ENCODE measurements at regions not wholly inside any gene's neighbourhood (a gene's known extent, or its start where the extent isn't known, plus 50 kb on each side); places are given as distances from the start of the nearest gene placed in this dataset.

DNA sequence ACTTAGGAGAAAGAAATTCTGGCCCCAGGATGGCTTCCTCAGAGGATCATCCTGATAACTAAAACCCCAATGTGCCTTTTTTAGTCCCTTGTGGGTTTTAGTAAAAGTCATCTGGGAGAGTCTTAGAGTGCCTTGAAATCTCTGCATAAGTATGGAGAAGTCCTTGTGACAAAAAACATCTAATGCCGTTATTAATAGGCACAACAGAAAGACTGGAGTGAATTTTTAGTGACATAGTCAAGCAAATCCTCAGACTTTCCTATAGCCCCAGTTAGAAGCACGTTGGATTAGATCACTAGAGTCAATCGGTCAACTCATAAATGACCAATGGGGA lies 108.2 kb upstream of the MPDZ start:
- no peak for DNase-seq (ENCODE audit: low read depth)

DNA sequence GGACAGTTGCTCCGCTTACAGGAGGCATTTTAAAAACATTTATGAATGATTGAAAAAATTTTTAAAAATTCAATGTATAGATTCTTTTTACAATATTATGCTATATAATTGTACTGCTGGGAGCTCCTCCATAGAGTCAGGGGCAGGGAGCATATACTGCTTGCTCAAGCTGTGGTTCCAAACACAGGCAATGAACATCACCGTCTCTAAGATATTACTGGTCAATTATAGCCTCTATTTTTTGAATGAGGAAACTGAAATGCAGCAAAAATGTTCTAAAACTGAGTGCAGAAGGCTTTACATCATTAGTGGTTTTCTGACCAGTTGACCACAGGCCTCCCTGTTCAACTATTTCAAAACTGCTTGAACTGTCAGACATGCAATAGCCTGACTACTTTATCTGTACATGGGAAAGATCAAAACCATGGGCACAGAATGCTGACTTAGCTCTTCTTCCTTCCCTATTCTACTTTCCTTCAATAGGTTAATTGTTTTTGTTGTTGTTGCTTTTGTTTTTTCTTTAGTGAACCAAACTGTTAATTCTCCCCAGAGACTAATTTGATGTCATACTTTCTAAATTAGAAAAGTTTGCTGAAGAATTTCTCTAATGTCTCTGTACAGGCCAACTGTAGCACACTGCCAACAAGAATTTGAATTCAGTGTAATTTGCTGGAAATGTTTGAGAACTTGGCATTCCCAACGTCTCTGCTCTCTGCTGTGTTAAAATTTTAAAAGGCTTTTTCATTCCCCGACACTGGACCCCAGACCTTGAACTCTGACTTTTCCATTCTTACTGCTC lies 107.6 kb upstream of the MPDZ start:
- peak; percentile 70 for DNase-seq (ENCODE audit: low read depth)

DNA sequence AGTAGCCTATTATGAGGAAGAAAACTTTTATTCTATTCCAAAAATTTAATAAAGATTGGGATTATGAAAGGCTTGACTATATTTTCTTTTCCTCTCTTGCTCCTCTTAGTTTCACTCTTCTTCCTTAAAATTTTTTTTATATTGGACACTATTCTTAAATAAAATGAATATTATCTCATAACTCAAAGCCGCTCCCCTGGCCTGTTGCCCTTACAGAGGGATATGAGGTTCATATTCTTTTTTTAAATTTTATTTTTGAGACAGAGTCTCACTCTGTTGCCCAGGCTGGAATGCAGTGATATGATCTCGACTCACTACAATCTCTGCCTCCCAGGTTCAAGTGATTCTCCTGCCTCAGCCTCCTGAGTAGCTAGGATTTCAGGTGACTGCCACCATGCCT lies 106.8 kb upstream of the MPDZ start:
- DNase-seq (ENCODE audit: low read depth), result no peak

DNA sequence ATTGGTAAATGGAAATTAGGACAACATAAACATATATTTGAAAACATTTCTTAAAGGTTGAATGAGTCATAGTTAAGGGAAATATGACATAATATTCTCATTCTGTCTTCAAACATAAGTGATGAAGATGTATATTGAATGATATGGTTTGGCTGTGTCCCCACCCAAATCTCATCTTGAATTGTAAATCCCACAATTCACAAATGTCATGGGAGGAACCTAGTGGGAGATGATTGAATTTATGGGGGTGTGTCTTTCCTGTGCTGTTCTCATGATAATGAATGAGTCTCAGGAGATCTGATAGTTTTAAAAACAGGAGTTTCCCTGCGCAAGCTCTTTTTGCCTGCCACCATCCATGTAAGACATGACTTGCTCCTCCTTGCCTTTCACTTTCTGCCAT lies 104.4 kb upstream of the MPDZ start:
- no peak for DNase-seq (ENCODE audit: low read depth)

DNA sequence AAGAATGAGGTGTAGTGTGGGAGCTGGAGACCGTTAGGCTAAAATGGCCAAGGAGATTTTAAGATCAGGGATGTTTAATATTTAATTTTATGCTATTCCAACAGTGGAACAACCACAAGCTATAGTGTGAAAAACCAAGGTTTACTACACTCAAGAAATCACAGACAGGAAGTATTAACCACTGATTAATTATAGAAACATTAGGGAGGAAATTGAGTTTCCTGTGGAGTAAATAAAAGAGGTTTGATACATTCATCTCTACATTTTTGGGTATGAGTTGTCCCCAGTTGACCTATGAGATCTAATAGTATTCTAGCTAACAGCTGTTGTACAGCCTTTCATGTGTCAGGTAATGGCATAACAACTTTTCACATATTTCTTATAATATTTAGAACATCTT lies 103.7 kb upstream of the MPDZ start:
- no peak for DNase-seq (ENCODE audit: low read depth)

DNA sequence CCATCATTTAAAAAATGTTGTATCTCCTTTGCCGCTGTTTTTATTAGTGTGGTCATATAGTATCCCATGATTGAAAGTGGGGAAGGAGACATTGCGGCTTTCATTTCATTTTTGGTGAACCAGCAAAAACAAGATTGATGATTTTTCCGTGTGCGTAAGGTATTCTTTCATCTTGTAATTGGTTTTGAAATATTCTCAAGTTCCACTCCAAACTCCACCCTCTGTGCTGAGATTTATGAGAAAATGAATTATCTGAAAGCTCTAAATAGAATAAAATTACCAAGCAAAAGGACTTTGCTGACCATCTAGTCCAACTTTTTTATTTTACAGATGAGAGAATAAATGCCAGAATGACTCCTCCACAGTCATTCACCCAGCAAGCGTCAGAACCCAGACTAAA lies 103.1 kb upstream of the MPDZ start:
- no peak for DNase-seq (ENCODE audit: low read depth)

DNA sequence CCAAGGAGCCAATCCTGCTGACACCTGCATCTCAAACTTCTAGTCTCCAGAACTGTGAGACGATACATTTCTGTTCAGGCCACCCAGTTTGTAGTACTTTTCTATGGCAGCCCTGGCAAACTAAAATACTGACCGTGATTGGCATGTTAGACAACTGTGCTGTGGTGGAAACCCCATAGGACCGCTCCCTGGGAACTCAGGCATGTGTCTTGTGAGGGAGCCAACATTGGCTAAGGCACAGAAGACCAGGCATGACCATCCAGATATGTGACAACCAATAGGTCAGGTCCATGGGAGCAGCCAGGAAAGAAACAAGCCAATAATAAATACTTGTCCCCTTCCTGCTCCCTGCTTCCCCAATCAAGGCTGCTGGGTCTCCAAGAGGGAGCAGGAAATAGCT lies 101.4 kb upstream of the MPDZ start:
- DNase-seq (ENCODE audit: low read depth), result no peak

DNA sequence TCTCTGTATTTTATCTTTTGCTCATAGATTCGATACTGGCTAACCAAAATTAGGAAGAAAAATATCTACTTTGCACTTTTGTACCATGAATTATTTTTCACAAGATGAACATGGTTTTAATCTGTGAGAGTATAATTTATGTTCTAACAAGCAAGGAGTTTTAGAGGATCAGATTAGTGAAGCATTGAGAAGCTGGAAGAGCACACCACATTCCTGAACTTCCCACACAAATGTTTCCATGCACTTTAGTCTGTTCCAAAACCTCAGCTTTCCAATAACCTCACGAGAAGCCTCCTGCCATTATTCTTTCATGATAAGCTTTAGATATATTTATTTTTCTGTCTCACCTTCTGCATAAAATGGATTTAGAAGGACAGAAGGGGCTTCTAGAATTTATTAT lies 98.7 kb upstream of the MPDZ start:
- no peak for DNase-seq (ENCODE audit: low read depth)

DNA sequence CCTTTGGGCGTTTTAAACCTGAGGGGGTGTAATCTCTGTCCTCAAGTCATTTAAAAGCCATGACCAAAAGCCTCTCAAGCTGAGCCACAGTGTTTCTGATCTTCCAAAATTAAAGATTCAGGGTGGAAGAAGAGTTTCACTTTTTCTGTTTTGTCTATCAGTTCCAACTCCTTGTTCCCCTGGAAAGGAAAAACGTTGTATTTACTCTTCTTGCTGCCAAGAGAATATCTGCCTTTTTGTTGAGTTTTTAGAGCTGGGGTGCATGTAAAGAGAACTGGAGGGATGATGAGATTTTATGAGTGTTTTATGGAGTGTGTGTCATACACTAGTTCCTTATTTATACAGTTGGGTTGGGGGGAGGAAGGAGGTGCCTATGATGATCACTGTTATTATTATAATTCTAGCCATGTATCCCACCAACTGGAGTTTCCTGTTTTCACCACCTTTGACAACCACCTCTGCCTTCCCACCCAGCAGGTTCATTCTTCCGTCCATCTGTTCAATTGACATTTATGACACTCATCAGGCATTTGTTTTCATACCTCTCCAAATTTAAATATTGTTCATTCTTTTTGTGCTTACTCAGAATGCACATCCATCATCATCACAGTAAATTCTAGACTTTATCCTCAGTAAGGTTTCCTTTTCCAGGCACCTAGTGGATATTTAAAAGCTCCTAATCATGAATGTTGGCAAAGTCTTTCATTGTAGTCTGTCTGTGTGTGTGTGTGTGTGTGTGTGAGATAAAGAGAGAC lies 97.9 kb upstream of the MPDZ start:
- DNase-seq (ENCODE audit: low read depth), result no peak

DNA sequence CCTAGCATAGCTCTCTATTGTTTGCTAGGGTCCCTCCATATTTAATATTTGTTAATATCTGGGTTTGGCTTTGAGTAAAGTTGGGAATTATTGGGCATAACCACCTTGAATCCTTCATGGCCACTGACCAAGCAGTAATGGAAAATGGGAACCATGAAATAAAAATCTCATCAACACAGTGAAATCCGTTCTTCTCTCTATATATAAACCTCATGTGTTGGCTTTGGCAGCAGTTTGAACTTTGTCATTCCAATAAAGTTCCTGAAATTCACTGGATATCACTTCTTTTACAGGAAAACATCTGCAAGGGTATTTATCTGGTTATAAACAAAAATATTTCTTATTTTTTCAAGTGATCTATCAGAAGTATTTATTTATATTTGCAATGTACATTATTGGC lies 93.0 kb upstream of the MPDZ start:
- no peak for DNase-seq (ENCODE audit: low read depth)

DNA sequence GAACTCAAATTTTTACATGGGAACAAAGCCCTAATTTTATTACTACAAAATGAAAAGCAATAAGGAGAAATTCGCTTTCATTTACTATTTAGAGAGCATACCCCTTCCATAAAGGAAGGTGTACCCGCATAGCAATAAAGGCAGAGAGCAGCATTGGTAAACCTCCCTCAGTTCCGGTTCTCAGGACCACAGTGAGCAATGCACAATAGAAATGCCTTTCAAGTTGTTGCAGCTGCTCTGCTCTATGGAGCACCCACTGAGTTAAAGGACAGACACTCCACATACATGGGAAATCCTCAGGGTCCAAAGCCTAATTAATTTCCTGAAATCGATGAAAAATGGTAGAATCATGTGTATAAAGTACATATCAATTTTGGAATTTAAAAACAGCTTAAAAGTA lies 89.9 kb upstream of the MPDZ start:
- no peak for DNase-seq (ENCODE audit: low read depth)

DNA sequence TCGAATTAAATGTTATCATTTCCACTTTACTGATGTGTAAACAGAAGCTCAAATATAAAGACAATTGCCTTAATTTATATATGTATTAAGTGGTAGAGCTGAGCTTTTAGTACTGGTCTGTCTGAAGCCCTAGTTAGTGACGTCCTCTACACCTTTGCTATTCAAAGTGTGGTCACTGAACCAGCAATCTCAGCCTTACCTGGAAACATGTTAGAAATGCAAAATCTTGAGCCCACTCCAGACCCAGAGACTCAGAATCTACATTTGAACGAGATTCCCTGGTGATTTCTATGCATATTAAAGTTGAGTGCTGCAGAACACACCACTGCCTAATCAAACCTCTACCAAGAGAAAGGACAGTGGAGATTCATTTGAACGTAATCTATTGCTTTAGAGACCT lies 88.3 kb upstream of the MPDZ start:
- DNase-seq (ENCODE audit: low read depth), result no peak

DNA sequence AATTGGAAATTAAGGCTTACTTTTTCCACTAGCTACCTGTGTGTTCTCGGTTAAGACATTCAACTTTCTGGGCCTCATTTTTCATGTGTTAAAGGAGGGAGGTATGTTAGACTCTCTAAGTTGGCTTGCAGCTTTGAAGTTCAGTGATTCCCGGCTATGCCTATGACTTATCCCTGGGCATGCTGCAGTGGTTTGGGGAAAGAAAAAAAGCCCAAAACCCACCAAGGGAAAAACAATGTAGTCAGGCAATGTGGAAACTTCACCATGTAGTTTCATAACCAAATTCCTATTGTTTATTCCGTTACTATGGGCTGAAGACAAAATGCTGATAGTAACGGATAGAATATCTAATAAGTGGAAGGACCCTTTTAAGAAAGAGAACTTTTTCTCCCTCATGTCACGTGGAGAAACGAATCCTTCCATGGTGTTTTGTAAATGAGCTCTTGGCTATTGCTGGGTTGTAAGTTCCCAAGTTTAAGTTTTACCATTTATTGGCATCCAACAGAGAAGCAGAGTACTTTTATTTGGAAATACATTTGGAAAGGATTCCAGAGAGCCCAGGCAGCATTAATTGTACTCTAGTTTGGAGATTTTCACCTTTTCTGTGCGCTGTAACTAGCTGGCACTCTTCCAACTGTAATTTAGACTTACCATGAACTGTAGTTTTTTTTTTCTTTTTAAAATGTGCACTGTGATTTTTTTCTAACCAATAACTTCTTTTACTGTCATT lies 84.9 kb upstream of the MPDZ start:
- no peak for DNase-seq (ENCODE audit: low read depth)

DNA sequence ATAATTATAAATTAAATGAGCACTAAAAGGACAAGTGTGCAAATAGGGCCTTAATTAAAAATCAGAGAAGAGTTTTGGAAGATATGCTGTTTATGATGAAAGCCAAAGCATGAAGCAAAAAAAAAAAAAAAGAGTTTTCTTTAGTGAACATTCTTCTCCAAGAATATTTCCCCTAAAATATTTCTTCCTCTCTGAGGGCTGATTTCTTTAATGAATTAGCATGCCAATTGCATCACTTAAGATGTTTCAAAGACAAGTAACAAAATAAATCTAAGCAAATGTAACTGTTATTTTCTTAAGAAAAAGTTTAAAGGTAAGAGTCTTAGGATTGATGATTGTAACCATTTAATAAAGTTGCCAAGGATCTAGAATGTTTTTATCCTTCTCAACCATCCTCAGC lies 81.6 kb upstream of the MPDZ start:
- DNase-seq (ENCODE audit: low read depth), result no peak

DNA sequence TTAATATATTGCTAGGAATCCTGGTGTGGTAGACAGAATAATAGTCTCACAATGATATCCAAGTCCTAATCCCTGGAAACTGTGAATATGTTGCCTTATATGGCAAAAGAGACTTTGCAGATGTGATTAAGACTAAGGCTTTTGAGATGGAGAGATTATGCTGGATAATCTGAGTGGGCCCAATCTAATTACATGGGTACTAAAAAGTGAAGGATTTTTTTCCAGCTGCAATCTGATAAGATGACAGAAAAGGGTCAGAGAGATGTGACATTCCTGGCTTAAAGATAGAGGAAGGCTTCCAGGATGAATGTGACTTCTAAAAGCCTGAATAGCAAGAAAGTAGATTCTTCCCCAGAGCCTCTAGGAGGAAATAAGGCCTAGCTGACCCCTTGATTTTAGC lies 80.7 kb upstream of the MPDZ start:
- no peak for DNase-seq (ENCODE audit: low read depth)

DNA sequence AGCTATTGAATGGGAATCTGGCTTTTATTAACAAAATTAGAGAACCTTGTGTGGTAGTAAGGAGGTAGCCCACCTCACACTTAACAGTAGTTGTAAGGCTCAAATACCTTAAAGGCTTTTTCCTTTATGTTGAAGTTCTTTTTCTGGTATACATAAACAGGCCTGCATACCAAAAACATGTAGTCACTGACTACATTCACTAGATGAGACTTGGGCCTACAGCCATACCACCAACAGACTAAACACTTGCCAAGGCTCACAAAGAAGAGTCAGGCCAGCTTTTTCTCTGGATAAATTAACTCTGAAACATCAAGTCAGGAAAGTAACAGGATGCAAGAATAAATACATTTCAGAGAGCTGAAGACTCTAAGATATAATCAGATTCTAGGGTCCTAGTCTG lies 78.6 kb upstream of the MPDZ start:
- DNase-seq (ENCODE audit: low read depth), result peak; percentile 56

DNA sequence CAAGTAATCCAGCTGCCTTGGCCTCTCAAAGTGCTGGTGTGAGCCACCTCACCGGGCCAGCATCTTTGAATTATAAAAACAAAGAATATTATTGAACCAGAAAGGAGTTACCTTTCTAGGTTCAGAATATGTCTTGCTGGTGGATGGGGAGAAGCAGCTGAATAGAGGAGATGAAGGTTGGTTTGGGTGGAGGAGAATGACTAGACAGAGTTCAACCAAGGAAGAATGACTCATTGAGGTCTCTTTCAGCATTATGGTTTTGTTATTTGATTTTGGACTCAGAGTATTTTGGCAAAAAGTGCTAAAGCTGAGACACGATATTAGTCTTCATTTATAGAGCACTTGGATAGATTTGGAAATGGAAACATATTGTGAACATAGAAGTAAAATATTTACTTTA lies 75.2 kb upstream of the MPDZ start:
- DNase-seq (ENCODE audit: low read depth), result no peak

DNA sequence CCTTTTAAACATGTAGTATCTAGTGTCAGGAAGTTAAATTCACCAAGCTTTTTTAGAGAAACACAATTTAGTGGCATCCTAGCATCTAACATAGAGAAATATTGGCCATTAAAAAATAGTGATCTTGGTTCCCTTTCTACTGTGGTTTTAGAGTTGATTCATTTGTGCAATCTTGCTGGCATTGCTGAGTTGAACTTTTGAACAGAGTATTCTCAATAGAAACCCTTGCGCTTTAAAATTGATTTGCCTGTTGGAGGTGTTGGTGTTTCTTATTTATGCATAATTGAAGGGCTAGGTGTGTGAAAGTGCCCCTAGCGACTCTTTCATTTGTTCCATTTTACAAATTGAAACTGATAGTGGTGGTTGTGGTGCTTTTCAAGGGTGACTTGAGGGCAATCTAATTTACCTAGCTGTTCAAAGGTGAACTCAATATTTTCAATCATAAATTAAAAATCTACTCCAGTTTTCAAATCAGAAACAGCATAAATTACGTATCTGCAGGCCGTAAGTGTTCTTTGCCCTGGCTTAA lies 73.0 kb upstream of the MPDZ start:
- no peak for DNase-seq (ENCODE audit: low read depth)

DNA sequence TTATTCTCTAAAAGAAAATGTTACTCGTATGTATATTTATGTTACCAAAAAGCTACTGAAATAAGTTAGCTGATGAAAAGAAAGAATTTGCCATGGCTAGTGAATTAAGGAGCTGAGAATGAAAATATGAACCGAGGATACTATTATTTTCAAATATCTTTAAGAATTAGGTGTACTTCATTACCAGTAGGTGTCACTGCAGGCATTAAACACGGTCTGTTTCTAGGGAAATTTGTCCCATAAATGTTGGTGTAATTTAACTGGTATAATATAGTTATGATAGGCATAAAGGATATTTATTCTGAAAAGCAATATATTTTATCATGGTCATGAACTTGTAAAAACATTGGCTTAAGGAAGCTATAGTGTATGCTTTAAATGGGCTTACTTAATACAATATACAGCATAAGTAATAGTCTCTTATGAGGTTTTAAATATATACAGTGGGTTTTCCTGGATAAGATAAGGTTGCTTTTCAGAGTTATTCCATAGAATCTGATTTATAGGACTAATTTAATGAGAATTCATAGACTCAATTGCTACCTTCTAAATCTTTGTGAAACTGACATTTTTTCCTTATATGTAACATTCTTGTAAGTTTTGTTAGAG lies 72.4 kb upstream of the MPDZ start:
- peak; percentile 15 for DNase-seq (ENCODE audit: low read depth)

DNA sequence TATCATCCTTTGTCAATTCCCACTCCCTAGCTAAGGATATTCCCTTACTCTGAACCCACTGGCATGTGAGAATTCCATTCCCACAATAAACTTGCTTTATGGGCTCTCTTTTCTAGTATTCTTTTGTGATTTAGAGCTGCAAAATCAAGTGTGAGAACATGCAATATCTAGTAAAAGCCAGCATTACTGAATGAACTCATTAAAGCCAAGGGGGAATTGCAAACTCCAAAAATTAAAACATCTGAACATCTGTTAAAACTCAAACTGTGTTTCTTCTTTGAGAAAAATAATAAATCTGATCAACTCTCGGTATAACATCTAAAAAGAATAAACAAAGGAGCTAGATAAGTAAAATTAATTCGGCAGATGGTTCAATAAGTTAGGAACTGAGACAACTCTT lies 53.1 kb upstream of the MPDZ start:
- no peak for DNase-seq (ENCODE audit: low read depth)

DNA sequence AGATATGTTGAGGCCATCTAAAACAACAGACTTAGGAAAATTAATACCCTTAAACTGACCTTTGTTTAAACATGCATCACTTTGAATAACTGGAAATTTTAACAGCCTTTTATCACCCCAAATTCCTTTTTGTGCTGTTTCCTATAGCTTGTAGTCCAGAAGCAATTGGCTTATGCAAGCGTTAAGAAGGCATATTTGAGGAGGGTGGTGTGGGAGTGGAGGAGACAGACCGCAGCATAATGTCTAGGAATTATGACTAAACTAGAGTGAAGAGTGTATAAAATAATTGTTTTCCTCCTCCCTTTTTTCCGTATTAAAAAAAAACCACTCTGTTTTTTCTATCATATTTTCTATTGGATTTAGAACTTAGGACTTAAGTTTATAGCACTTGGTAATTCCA lies 51.8 kb upstream of the MPDZ start:
- no peak for DNase-seq (ENCODE audit: low read depth)

DNA sequence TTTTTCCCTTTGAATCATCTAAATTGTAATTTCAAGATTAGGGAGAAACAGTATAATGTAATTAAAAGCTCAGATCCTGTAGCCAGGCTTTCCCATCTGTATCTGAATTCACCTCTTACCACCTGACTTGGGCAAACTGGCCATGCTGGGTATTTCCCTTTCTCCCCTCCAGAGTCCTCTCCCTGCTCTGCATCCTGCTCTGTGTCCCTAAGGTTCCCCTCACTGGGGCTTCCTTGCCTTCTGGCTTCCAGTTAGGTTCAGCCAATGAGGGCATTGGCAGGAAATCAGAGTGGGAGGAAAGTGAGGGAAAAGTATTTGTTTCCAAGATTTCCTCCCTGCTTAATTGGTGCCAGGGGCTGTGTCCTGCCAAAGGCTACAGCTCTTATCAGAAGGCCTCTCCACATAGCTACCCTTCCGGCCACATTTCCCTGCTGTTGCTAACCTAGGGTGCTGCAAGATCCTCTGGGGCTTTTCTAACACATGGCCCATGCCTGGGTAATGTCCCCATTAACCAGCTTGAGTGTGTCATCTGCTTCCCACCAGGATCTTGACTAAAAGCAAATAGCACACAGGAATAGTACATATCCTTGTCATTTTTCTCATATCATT lies 51.0 kb upstream of the MPDZ start:
- DNase-seq (ENCODE audit: low read depth), result no peak

Measured in non-pigmented ciliary epithelial cell (primary cell).